Nephron (organoid): ENCODE measurements at regions not wholly inside any gene's neighbourhood (a gene's known extent, or its start where the extent isn't known, plus 50 kb on each side); places are given as distances from the start of the nearest gene placed in this dataset.

ENCODE experiments used
- H3K27ac Mint-ChIP-seq, 3 experiments: 2 replicates each; pipeline ENCODE4 v1.8.0; 2020; ENCODE audit warnings: mixed read lengths in 3 of 3, mild to moderate bottlenecking in 2 of 3, moderate library complexity in 1 of 3
- H3K27me3 Mint-ChIP-seq: 2 replicates; pipeline ENCODE4 v1.8.0; 2021; ENCODE audit warnings: low read depth, mild to moderate bottlenecking, moderate library complexity, mixed read lengths
- H3K36me3 Mint-ChIP-seq: 2 replicates; pipeline ENCODE4 v1.8.0; 2020; ENCODE audit warnings: low read depth, mixed read lengths
- H3K4me1 Mint-ChIP-seq: 2 replicates; pipeline ENCODE4 v1.8.0; 2020; ENCODE audit warnings: mixed read lengths
- H3K4me3 Mint-ChIP-seq, 3 experiments: 2 replicates each; pipeline ENCODE4 v1.8.0; 2020; ENCODE audit warnings: mild to moderate bottlenecking in 3 of 3, mixed read lengths in 3 of 3, moderate library complexity in 2 of 3
- H3K9me3 Mint-ChIP-seq: 2 replicates; pipeline ENCODE4 v1.8.0; 2020; ENCODE audit warnings: mixed read lengths
- TF ChIP-seq, protein P1 (sequence below), 3 experiments: fragments of 200-600 bp; sonication (generic); IDR thresholded peaks; one replicate each; pipeline ENCODE4 v1.5.0; 2021; ENCODE audit warnings: antibody characterized with exemption in 3 of 3; ENCODE audit not compliant: unreplicated experiment in 3 of 3

DNA sequence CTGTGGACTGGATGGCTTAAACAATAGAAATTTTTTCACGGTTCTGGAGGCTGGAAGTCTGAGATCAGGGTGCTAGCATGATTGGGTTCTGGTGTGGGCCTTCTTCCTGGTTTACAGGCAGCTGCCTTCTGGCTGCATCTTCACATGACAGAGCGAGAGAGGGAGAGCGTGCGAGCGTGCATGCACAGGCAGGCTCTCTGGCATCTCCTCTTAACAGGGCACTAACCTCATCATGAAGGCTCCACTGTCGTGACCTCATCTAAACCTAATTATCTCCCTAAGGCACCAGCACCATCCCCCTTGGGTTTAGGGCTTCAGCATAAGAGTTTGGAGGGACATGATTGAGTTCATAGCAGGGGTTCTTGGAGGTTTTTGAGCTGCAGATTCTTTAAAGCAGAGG is 292.0 kb upstream of the C2CD4B start:
- Mint-ChIP-seq H3K4me1 (peaks cover 63% of the 10 kb centered on the region), H3K4me3 (peak overlapping the region in 1 of 3 experiments; percentile 27), H3K9me3 (no peaks in the 10 kb centered on the region), H3K36me3 (no peaks in the 10 kb centered on the region), H3K27ac (peak overlapping the region; percentile 77 to 87 (median 78)), H3K27me3 (no peaks in the 10 kb centered on the region)
- TF ChIP-seq, protein P1, sequence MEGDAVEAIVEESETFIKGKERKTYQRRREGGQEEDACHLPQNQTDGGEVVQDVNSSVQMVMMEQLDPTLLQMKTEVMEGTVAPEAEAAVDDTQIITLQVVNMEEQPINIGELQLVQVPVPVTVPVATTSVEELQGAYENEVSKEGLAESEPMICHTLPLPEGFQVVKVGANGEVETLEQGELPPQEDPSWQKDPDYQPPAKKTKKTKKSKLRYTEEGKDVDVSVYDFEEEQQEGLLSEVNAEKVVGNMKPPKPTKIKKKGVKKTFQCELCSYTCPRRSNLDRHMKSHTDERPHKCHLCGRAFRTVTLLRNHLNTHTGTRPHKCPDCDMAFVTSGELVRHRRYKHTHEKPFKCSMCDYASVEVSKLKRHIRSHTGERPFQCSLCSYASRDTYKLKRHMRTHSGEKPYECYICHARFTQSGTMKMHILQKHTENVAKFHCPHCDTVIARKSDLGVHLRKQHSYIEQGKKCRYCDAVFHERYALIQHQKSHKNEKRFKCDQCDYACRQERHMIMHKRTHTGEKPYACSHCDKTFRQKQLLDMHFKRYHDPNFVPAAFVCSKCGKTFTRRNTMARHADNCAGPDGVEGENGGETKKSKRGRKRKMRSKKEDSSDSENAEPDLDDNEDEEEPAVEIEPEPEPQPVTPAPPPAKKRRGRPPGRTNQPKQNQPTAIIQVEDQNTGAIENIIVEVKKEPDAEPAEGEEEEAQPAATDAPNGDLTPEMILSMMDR (IDR thresholded peaks at IDR 0.05; ENCODE audit: unreplicated experiment in 3 of 3): no peak

DNA sequence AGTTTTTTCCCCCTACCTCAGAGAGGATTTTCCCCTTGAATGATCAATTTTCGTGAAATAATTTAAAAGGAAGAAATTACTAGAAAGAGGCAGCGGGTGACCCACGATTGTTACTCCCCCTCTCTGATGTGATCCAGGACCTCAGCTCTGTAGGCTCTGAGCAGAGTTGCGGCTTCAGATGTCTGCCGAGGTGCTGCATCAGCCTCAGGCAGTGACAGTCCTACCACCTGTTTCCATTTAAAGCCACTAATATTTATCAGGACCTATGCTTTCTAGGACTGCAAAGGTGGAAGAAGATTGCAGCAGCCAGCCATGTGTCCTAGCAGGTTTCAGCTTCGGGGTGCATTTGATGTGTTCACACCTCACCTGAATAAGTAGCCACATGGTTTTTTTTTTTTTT is 294.8 kb upstream of the C2CD4B start:
- peaks cover 55% of the 10 kb centered on the region for H3K4me1 Mint-ChIP-seq
- TF ChIP-seq, protein P1 (IDR thresholded peaks at IDR 0.05; ENCODE audit: unreplicated experiment in 3 of 3): no peak
- H3K27ac Mint-ChIP-seq: peak overlapping the region in 2 of 3 experiments; percentile 35 to 51

DNA sequence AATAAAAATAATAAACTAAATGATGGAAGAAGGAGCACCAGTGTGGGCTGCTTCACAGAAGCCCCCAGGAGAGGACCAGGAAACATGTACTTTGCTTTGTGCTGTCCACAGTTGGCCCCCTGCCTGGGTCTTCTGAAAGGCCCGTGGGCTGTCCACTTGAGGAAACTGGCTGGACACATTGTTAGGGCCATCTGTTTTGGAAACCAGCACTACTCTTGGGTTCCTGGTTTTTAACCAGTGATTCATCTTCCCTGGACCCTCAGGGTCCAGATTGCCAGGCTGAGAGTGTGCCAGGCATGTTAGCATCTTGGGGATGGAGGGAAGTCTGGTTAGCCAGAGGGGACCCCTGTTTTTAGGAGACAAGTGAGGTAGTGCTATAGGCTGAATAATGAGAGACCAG is 297.2 kb upstream of the C2CD4B start:
- TF ChIP-seq, protein P1 (IDR thresholded peaks at IDR 0.05; ENCODE audit: unreplicated experiment in 3 of 3): no peak
- H3K27me3 Mint-ChIP-seq: no peaks in the 10 kb centered on the region

More for the DNA sequence above, 294.8 kb upstream of the C2CD4B start:
- H3K4me3 Mint-ChIP-seq: no peak overlapping the region
- H3K9me3 Mint-ChIP-seq: no peaks in the 10 kb centered on the region
- no peaks in the 10 kb centered on the region for H3K36me3 Mint-ChIP-seq
- H3K27me3 Mint-ChIP-seq: no peaks in the 10 kb centered on the region

GRCh38 chr15:62462721-62463120 is 297.6 kb upstream of the C2CD4B start:
- no peaks in the 10 kb centered on the region for H3K9me3 Mint-ChIP-seq
- H3K4me3 Mint-ChIP-seq: peak overlapping the region in 1 of 3 experiments; percentile 48
- TF ChIP-seq, protein P1 (IDR thresholded peaks at IDR 0.05; ENCODE audit: unreplicated experiment in 3 of 3): no peak
- H3K36me3 Mint-ChIP-seq: no peaks in the 10 kb centered on the region
- peaks cover 50% of the 10 kb centered on the region for H3K4me1 Mint-ChIP-seq
- no peaks in the 10 kb centered on the region for H3K27me3 Mint-ChIP-seq
- peak overlapping the region; percentile 43 to 97 (median 50) for H3K27ac Mint-ChIP-seq

More for the DNA sequence above, 297.2 kb upstream of the C2CD4B start:
- no peaks in the 10 kb centered on the region for H3K36me3 Mint-ChIP-seq
- H3K4me1 Mint-ChIP-seq: peaks cover 54% of the 10 kb centered on the region
- no peak overlapping the region for H3K4me3 Mint-ChIP-seq
- no peaks in the 10 kb centered on the region for H3K9me3 Mint-ChIP-seq
- peak overlapping the region; percentile 43 to 97 (median 50) for H3K27ac Mint-ChIP-seq

DNA sequence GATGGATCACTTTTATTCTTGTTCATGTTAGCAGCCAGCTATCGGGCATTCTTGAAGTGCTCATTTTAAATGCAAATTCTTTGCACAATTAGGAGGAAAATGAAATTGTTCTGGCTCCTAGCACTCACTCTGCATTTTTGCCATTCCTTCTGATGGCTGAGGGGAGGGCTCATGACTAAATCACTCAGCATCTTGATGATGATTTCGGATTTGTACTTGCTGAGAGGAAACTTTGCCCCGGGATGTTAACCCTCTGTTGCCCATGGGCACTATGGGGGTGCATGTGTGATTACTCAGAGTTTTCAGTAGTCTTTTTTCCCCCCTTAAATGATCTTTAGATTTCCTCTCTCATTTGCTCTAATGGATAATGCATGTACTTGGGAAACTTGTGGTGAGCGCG is 299.6 kb upstream of the C2CD4B start:
- Mint-ChIP-seq H3K9me3 (no peaks in the 10 kb centered on the region), H3K4me1 (peaks cover 61% of the 10 kb centered on the region), H3K4me3 (peak overlapping the region in 2 of 3 experiments; percentile 30 to 71), H3K27ac (peak overlapping the region; percentile 39 to 88 (median 79)), H3K36me3 (no peaks in the 10 kb centered on the region), H3K27me3 (no peaks in the 10 kb centered on the region)
- TF ChIP-seq, protein P1 (IDR thresholded peaks at IDR 0.05; ENCODE audit: unreplicated experiment in 3 of 3): no peak

DNA sequence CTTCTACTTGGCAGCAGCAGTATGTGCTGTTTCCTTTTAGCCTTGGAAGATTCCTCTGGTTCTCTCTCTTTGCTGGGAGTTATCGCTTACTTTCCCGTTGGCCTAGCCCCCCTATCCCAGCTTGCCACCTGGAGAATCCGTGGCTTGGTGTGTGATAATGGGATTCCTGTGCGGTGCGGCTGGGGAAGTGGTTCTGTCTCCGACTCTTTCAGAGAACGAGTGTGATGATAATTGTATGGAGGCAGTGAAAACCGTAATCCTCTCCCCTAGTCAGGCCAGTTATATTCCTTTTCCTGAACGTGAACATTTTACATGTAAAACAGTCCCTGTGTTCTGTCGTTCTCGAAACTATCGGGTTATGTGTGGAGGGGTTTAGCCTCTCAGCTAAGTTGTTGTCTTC is 300.1 kb upstream of the C2CD4B start:
- Mint-ChIP-seq H3K36me3 (no peaks in the 10 kb centered on the region), H3K9me3 (no peaks in the 10 kb centered on the region), H3K4me3 (peak overlapping the region in 2 of 3 experiments; percentile 33 to 40), H3K27ac (peak overlapping the region; percentile 39 to 88 (median 79)), H3K4me1 (peaks cover 66% of the 10 kb centered on the region), H3K27me3 (no peaks in the 10 kb centered on the region)
- TF ChIP-seq, protein P1 (IDR thresholded peaks at IDR 0.05; ENCODE audit: unreplicated experiment in 3 of 3): no peak
